Stimulated activated effector memory CD8-positive, alpha-beta T cell treated with anti-CD3 and anti-CD28 coated beads, Interleukin-12 subunit alpha, Interleukin-12 subunit beta, amount 100 ng/mL, for 72 hours (primary cell): ENCODE measurements at regions not wholly inside any gene's neighbourhood (a gene's known extent, or its start where the extent isn't known, plus 50 kb on each side); places are given as distances from the start of the nearest gene placed in this dataset.

ENCODE experiments used
- ATAC-seq: fragments of 150-1000 bp; cut with Tn5 transposase; 2 replicates; pipeline ENCODE4 v1.10.0; 2021
- DNase-seq, 2 donors: peaks; one replicate each; pipeline ENCODE4 v3.0.0; 2021 to 2022; ENCODE audit warnings: low spot score in 2 of 2
- H3K27ac Mint-ChIP-seq: one replicate; pipeline ENCODE4 v1.8.0; 2022; ENCODE audit warnings: mild to moderate bottlenecking, mixed read lengths
- H3K36me3 Mint-ChIP-seq: one replicate; pipeline ENCODE4 v1.8.0; 2022; ENCODE audit warnings: mild to moderate bottlenecking, mixed read lengths
- H3K4me1 Mint-ChIP-seq: one replicate; pipeline ENCODE4 v1.8.0; 2022; ENCODE audit warnings: mixed read lengths
- H3K4me3 Mint-ChIP-seq: one replicate; pipeline ENCODE4 v1.8.0; 2022; ENCODE audit warnings: mild to moderate bottlenecking, mixed read lengths
- H3K9me3 Mint-ChIP-seq: one replicate; pipeline ENCODE4 v1.8.0; 2022; ENCODE audit warnings: mixed read lengths

GRCh38 chr6:125655511-125655910, 93.9 kb upstream of the HEY2 start:
- no peak for ATAC-seq
- Mint-ChIP-seq H3K9me3 (no peaks in the 10 kb centered on the region), H3K4me1 (no peaks in the 10 kb centered on the region), H3K4me3 (no peak overlapping the region), H3K36me3 (no peaks in the 10 kb centered on the region), H3K27ac (no peak overlapping the region)
- no peak for DNase-seq

DNA sequence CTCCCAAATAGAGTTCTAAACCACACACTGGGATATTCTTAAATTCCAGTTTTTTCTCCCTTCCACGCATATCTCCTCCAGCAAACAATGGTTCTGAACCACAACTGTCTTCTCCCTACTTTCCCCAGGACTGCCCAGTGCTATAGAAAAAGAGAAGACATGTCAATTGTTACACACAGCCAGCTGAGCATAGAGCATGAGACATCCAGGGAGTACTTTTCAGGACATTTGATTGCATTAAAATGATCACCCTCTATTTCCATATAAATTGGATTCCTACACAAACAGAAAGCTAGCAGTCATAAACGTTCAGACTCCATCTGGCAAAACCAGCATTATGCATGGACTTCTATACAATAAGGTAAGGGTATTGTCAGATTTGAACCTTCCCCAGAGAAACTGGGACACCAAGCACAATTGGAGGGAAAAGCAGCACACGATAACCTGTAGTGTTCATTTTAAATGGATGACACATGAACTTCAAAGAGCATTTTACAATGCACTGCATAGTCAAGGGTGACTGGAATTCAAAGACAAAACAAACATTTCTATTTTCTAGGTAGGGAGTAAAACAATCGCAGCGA, 93.1 kb upstream of the HEY2 start:
- Mint-ChIP-seq H3K4me3 (no peak overlapping the region), H3K4me1 (no peaks in the 10 kb centered on the region), H3K27ac (no peak overlapping the region), H3K36me3 (no peaks in the 10 kb centered on the region), H3K9me3 (no peaks in the 10 kb centered on the region)
- no peak for DNase-seq
- ATAC-seq = no peak

DNA sequence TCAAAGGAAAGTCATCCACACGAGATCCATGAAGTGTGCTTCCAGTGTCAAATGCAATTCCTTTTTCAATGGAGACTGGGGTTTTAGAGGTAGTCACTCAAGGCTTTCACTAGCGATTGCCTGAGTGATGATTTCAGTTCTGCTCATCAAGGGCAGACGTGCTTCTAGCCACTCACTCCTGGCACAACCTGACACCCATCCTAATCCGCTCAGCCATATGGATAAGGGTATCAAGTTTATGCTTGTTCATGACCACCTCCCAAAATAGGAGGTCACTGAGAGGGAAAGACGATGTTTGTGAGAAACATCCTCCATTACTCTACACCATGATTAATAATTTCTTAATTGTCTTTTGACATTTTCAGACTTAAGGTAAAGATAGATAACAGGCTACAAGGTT, 91.3 kb upstream of the HEY2 start:
- H3K9me3 Mint-ChIP-seq = no peaks in the 10 kb centered on the region
- H3K4me3 Mint-ChIP-seq = no peak overlapping the region
- DNase-seq (no peak), ATAC-seq (no peak)
- H3K4me1 Mint-ChIP-seq = no peaks in the 10 kb centered on the region
- H3K36me3 Mint-ChIP-seq = no peaks in the 10 kb centered on the region
- H3K27ac Mint-ChIP-seq = no peak overlapping the region

DNA sequence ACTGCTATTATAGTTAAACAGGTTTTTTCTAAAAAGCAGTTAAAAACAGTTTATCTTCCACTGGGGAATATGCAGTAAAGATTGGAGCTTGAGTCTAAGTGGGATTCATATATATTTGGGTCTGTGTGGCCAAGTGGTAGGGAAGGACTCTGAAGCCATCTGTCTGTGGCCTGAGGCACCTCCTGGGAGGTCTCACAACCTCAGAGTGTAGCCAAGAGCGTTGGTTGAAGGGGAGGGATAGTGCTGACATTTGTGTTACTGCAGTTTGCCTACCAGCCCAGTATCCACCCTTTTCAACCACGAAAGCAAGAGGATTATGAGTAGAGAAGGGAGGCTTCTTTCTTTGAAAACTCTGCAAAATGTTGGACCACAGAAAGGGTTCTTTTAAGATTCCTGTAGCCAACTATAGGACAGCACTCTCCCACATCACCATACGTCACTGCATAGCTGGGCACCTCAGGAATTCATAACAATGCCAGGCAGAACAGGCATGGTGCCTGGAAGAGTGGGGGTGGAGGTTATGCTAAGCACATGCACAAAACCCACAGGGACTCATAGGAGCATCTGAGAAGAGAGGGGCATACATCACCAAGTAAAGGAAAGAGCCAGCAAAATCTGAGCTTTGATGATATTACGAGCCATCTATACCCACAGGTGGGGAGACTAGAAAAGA, 90.5 kb upstream of the HEY2 start:
- Mint-ChIP-seq H3K4me1 (no peaks in the 10 kb centered on the region), H3K36me3 (no peaks in the 10 kb centered on the region), H3K4me3 (no peak overlapping the region), H3K27ac (no peak overlapping the region), H3K9me3 (no peaks in the 10 kb centered on the region)
- DNase-seq = no peak
- no peak for ATAC-seq

- H3K4me1 Mint-ChIP-seq = no peaks in the 10 kb centered on the region
- H3K36me3 Mint-ChIP-seq = no peaks in the 10 kb centered on the region
- H3K4me3 Mint-ChIP-seq = no peak overlapping the region
- ATAC-seq (no peak), DNase-seq (no peak)
- no peaks in the 10 kb centered on the region for H3K9me3 Mint-ChIP-seq
- no peak overlapping the region for H3K27ac Mint-ChIP-seq
These were observed 89.5 kb upstream of the HEY2 start for GRCh38 chr6:125659887-125660286.

GRCh38 chr6:125662296-125662695, 87.1 kb upstream of the HEY2 start:
- Mint-ChIP-seq H3K27ac (no peak overlapping the region), H3K4me1 (no peaks in the 10 kb centered on the region), H3K9me3 (no peaks in the 10 kb centered on the region), H3K4me3 (no peak overlapping the region), H3K36me3 (no peaks in the 10 kb centered on the region)
- DNase-seq = no peak
- ATAC-seq = no peak

DNA sequence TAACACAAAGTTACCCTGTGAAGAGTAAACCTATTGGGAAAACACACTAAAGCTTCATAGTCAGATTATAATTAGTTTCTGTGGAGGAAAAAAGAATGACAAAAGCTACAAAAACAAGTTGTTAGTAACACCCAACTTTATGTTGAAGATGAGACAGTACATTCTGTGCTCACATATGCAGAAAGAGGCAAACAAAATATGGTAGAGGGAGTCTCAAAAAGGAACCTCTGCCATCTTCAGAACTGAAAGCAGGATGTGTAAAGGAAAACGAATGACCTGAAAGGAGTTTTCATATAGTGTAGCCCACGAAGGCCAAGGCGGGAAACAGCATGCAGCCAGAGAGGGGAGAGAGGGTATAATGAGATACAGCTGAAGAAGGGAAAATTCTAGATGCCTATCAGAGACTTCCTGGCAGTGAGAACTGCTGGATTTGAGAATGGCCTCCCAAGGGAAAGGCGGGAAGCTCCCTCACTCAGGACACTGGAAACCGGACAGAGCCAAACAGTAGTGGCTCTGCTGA, 84.1 kb upstream of the HEY2 start:
- Mint-ChIP-seq H3K4me3 (no peak overlapping the region), H3K4me1 (no peaks in the 10 kb centered on the region), H3K36me3 (no peaks in the 10 kb centered on the region), H3K27ac (no peak overlapping the region), H3K9me3 (no peaks in the 10 kb centered on the region)
- DNase-seq (no peak), ATAC-seq (no peak)

DNA sequence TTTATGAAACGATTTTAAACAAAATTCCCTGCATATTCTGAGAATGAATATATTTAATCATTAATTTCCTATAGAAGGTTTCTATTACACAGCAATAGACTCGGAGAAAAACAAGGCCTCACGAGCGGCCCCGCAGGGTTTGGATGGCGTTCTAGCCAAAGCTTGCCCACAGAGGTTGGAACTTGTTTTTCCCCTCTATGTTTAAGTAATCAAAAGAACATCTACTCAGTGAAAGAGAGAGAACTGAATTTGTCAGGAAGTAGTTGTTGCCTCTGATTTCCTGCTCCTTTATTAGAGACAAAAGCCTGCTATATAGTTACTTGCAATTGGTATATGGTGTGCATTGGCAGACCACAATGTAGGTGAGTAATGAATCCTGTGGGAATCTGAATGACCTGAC, 82.1 kb upstream of the HEY2 start:
- Mint-ChIP-seq H3K4me1 (no peaks in the 10 kb centered on the region), H3K27ac (no peak overlapping the region), H3K4me3 (no peak overlapping the region), H3K36me3 (no peaks in the 10 kb centered on the region), H3K9me3 (no peaks in the 10 kb centered on the region)
- ATAC-seq (no peak), DNase-seq (no peak)

DNA sequence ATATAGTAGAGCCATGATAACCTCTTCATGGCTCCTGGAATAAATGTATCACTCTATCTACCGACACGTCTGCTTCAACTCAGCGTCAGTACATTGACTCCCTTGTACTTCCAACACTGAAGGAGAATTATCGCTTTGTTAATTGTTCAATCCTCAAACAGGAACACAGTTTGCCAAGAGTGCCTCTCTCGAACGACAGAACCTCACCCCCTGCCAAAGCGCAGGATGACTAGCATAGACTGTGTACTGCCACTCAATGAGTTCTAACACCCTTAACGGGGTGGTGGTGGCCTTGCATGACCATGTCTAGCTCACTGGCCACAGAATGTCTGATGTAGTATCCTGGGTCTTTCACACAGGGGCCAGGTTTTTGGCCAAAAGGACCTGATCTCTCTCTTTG, 81.4 kb upstream of the HEY2 start:
- Mint-ChIP-seq H3K4me3 (no peak overlapping the region), H3K9me3 (no peaks in the 10 kb centered on the region), H3K27ac (no peak overlapping the region), H3K36me3 (no peaks in the 10 kb centered on the region), H3K4me1 (no peaks in the 10 kb centered on the region)
- no peak for ATAC-seq
- DNase-seq = no peak

DNA sequence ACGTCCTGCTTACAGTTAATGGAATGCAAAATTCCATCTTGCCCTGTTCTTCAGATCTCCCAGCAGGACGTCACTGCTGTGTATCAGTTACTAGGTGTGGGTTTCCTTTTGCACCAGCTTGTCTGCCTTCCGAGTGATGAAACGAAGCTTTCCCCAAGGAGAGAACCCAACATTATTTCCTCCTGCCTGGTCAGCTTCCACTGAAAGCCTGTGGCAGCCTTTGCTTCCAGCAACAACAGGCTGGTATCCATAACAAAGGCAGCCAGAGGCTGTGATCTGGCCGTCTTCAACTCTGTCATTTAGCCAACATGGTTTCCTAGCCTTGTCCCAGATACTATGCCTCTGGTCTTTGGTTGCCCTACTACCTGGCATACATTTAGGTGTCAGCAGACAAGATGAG, 78.9 kb upstream of the HEY2 start:
- Mint-ChIP-seq H3K9me3 (no peaks in the 10 kb centered on the region), H3K4me3 (no peak overlapping the region), H3K27ac (no peak overlapping the region), H3K4me1 (no peaks in the 10 kb centered on the region), H3K36me3 (no peaks in the 10 kb centered on the region)
- ATAC-seq (no peak), DNase-seq (no peak)

DNA sequence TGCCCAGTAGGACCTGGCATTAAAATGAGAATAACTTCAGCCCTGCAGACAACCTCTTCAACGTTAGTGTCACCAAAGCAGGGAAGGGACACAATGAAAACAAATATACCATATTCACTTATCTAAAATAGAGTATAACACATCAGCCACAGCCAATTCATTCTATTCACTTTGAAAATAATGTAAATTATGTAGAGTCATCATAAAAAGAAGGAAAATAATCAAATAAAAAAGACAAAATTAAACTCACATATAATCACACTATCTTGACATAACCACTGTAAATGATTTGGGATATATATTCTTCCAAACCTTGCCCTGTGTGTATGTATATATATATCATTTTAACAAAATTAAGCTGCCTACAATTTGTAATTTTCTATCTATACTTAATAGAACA, 78.1 kb upstream of the HEY2 start:
- H3K4me3 Mint-ChIP-seq = no peak overlapping the region
- no peaks in the 10 kb centered on the region for H3K36me3 Mint-ChIP-seq
- H3K27ac Mint-ChIP-seq = no peak overlapping the region
- DNase-seq (no peak), ATAC-seq (no peak)
- no peaks in the 10 kb centered on the region for H3K4me1 Mint-ChIP-seq
- no peaks in the 10 kb centered on the region for H3K9me3 Mint-ChIP-seq

DNA sequence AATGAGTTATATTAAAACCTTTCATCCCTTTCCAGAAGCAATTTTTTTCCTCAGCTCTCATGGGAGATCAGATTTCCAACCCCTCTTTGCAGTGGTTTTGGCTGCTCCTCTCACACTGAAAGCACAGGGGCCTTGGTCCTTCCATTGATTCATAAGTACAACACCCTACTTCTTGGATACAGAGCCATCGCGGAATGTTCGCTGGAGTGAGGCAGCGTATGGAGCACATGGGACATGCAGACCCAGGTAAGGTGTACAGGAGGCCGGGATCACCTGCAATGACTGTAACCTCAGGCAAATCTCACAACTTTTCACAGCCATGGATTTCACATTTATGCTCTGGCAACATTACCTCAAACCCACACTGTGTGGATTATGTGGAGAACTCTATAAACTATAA, 75.2 kb upstream of the HEY2 start:
- Mint-ChIP-seq H3K36me3 (no peaks in the 10 kb centered on the region), H3K4me1 (no peaks in the 10 kb centered on the region), H3K4me3 (no peak overlapping the region), H3K27ac (no peak overlapping the region), H3K9me3 (no peaks in the 10 kb centered on the region)
- DNase-seq (no peak), ATAC-seq (no peak)

DNA sequence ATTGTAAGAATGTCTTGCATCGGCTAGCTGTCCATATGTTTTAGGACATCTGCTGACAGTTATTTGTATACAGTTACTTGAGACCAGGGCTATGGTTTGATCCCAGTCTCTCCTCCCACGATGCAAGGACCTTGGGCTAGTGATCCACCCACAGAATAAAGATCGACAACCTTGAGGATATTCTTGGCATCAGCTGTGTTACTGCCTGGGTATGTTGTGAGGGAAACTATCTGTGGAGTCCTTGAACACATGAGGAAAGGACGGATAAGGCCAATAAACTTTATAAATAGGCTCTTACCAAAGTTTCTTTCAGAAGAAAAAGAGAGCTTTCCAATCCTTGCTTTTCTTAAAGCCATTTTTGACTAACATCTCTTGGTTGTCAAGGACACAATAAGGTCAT, 70.8 kb upstream of the HEY2 start:
- Mint-ChIP-seq H3K36me3 (no peaks in the 10 kb centered on the region), H3K27ac (no peak overlapping the region), H3K9me3 (peaks cover 4% of the 10 kb centered on the region), H3K4me3 (no peak overlapping the region), H3K4me1 (no peaks in the 10 kb centered on the region)
- ATAC-seq (no peak), DNase-seq (no peak)

GRCh38 chr6:125679128-125679527, 70.3 kb upstream of the HEY2 start:
- Mint-ChIP-seq H3K36me3 (no peaks in the 10 kb centered on the region), H3K4me1 (no peaks in the 10 kb centered on the region), H3K27ac (no peak overlapping the region), H3K4me3 (no peak overlapping the region), H3K9me3 (peaks cover 4% of the 10 kb centered on the region)
- DNase-seq (no peak), ATAC-seq (no peak)

- DNase-seq (no peak), ATAC-seq (no peak)
- Mint-ChIP-seq H3K27ac (no peak overlapping the region), H3K4me1 (no peaks in the 10 kb centered on the region), H3K9me3 (peaks cover 4% of the 10 kb centered on the region), H3K4me3 (no peak overlapping the region), H3K36me3 (no peaks in the 10 kb centered on the region)
These were observed 69.8 kb upstream of the HEY2 start for GRCh38 chr6:125679651-125680050.

- DNase-seq = no peak
- no peaks in the 10 kb centered on the region for H3K4me1 Mint-ChIP-seq
- no peak overlapping the region for H3K27ac Mint-ChIP-seq
- no peaks in the 10 kb centered on the region for H3K36me3 Mint-ChIP-seq
- peaks cover 6% of the 10 kb centered on the region for H3K9me3 Mint-ChIP-seq
- no peak overlapping the region for H3K4me3 Mint-ChIP-seq
- no peak for ATAC-seq
These were observed 66.5 kb upstream of the HEY2 start for GRCh38 chr6:125682939-125683338.
